PC-3 (cell line): ENCODE measurements at regions not wholly inside any gene's neighbourhood (a gene's known extent, or its start where the extent isn't known, plus 50 kb on each side); places are given as distances from the start of the nearest gene placed in this dataset.

Experiments
- EZH2 ChIP-seq: fragments of 300-600 bp; sonication (generic); IDR thresholded peaks from one replicate; pipeline ENCODE4 v1.6.1; 2017; ENCODE audit warnings: antibody characterized with exemption, mild to moderate bottlenecking, low read length; ENCODE audit not compliant: unreplicated experiment
- EZH2phosphoT487 ChIP-seq: fragments of 300-600 bp; sonication (generic); IDR thresholded peaks from 2 replicates; pipeline ENCODE4 v1.6.1; 2018; ENCODE audit warnings: mild to moderate bottlenecking, antibody characterized with exemption, low read length, borderline replicate concordance
- TF ChIP-seq, protein P1 (sequence below): fragments of 300-600 bp; sonication (generic); conservative IDR thresholded peaks from 2 replicates; pipeline ENCODE4 v1.5.1; 2017; ENCODE audit warnings: antibody characterized with exemption, low read depth, mild to moderate bottlenecking, low read length

GRCh38 chr1:157279138-157279801, 141.1 kb upstream of the ETV3 start:
- TF ChIP-seq, protein P1, sequence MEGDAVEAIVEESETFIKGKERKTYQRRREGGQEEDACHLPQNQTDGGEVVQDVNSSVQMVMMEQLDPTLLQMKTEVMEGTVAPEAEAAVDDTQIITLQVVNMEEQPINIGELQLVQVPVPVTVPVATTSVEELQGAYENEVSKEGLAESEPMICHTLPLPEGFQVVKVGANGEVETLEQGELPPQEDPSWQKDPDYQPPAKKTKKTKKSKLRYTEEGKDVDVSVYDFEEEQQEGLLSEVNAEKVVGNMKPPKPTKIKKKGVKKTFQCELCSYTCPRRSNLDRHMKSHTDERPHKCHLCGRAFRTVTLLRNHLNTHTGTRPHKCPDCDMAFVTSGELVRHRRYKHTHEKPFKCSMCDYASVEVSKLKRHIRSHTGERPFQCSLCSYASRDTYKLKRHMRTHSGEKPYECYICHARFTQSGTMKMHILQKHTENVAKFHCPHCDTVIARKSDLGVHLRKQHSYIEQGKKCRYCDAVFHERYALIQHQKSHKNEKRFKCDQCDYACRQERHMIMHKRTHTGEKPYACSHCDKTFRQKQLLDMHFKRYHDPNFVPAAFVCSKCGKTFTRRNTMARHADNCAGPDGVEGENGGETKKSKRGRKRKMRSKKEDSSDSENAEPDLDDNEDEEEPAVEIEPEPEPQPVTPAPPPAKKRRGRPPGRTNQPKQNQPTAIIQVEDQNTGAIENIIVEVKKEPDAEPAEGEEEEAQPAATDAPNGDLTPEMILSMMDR = no peak
- TF ChIP-seq EZH2 = no peak
- no peak for TF ChIP-seq EZH2phosphoT487
